Esophagus squamous epithelium (tissue), 4 donors: ENCODE measurements at regions not wholly inside any gene's neighbourhood (a gene's known extent, or its start where the extent isn't known, plus 50 kb on each side); places are given as distances from the start of the nearest gene placed in this dataset.

Source experiments
- CTCF ChIP-seq, 6 experiments: fragments of 450-650 bp in 4 of 6; fragments of 200-600 bp in 2 of 6; sonication (generic) in 2 of 6; IDR thresholded peaks; one replicate each; pipeline ENCODE4 v1.5.1; 2016 to 2019; ENCODE audit warnings: antibody characterized with exemption in 6 of 6, mild to moderate bottlenecking in 4 of 6, moderate library complexity in 4 of 6
- POLR2A ChIP-seq, 4 donors: fragments of 450-650 bp; IDR thresholded peaks; one replicate each; pipeline ENCODE4 v1.6.1; 2017; ENCODE audit warnings: antibody characterized with exemption in 4 of 4, mild to moderate bottlenecking in 4 of 4, moderate library complexity in 3 of 4

DNA sequence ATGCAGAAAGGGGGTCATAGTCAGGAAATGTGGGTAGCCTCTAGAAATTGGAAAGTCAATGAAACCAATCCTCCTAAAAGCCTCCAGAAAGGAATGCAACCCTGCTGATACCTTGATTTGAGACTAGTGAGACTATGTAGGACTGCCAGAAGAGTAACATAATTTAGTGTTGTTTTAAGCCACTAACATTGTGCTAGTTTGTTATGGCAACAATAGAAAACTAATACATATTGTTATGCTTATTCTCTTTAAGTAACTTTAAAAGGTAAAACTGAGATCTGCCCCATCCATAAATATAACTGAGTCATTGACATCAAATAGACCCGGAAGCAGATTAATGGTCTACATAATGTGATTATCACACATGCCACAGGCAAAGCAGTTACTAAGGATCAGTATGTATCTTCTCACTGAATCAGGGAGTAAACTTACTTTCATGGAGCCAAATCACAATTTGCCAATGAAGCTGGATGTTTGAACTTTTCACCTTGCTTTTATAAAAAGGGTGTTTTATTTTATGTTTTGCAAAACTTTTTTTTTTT, 146.4 kb upstream of the TMEM106B start:
- no peak for TF ChIP-seq CTCF (IDR thresholded peaks at IDR 0.05)
- TF ChIP-seq POLR2A (IDR thresholded peaks at IDR 0.05), result no peak
